CD1c-positive myeloid dendritic cell (primary cell): ENCODE measurements at regions not wholly inside any gene's neighbourhood (a gene's known extent, or its start where the extent isn't known, plus 50 kb on each side); places are given as distances from the start of the nearest gene placed in this dataset.

ENCODE experiments used
- DNase-seq: peaks from one replicate; pipeline ENCODE4 v3.0.0-alpha.2; 2016; ENCODE audit errors: extremely low spot score

DNA sequence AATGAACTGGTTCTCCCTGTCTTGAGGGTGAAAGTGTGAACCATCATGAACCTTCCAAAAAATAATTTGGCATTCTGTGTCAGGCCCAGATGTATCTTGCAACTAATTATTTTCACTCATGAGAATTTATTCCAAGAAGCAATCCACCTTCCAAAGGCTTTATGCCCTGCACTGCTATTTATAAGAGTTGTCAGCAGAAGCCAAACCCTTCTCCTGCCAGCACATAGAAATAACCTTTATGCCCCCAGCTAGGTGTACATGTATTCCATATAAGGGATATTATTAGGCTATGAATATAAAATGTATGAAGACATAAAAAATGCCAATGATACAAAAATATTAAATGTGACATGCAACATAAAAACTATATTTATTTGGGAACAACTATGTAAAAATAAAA lies 69.0 kb upstream of the GDF10 start:
- no peak for DNase-seq

DNA sequence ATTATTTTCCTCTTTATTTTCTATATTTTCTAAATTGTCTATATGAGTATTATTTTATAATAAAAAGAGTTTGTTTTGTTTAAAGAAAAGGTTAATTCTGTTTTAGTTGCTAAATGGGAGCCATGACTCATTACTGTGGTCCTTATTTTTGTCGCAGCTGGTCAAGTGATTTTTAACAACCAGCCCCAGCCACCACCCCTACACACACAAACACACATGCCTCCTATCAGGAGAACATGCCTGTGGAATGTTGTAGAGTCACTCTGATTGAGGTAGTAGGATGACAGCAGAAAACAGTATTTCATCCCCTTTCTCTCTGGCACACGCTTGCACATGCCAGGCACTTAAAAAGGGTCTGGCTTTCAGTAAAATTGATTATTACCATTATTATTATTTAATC lies 68.6 kb upstream of the GDF10 start:
- DNase-seq, result no peak

DNA sequence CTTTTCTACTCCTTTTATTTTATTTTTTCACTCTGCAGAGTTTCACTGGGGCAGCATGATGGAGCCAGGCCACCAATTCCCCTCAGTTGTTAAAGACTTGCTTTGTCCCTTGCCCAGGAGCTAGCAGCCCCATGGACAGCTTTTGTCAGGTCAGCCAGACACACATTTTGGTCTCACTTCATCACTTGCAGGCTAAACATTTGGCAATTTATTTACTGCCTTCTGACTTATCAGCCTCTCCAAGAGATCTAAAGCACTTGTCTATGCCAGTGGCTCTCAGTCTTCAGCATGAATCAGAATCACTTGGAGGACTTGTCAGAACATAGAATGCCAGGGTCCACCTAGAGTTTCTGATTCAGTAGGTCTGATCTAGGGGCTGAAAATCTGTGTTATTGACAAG lies 66.4 kb upstream of the GDF10 start:
- DNase-seq, result no peak

DNA sequence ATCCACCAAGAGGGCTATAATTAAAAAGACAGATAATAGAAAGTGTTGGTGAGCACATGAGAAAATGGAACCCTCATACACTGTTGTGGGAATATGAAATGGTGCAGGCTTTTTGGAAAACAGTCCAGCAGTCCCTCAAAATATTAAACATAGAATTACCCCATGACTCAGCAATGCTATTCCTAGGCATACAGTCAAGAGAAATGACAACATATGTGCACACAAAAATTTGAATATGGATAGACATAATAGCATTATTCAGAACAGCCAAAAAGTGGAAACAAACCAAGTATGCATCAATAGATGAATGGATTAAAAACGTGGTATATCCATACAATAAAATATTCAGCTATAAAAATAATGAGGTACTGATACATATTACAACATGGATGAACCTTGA lies 64.5 kb upstream of the GDF10 start:
- DNase-seq, result no peak

DNA sequence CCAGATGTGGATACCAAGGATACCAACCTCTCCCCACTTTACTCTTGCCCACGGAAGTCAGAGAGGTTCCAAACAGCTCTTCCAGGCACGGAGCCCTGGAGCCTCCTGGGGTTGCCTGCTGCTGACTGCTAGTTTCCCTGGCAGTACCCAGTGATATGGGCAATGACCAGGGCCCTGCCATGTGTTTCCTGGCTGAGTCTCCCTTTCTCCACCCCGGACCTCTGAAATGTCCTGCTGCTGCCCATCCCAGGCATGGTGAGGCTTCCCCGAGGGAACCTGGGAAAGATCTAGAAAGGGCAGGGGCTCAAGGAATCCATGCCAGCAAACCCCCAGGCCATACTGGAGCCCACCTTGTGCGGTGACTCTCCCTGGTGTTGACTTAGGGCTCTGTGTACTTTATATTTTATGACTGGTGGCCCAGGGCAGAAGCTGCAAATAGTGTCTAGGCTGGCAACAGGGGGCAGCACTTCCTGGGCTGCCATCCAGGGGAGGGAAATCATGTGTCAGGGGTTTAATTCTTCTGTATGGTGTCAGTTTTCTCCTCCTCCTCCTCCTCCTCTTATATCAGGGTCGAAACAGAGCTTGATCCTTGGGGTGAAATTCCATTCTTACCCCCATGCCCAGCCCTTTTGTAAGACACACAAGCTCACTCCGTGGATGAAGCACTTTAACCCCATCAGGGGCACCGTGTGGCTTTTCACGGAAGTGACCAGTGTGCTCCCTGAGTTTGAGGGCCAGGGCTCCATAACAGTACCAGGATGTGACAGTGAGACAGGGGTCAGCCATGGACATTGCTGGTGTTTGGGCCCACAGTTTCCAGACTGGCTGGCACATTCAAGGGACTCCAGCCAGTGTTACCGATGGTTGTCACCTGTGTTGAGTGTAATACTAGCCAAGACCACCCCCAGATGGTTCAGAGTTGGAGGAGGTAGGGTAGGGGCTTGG lies 62.4 kb upstream of the GDF10 start:
- no peak for DNase-seq

DNA sequence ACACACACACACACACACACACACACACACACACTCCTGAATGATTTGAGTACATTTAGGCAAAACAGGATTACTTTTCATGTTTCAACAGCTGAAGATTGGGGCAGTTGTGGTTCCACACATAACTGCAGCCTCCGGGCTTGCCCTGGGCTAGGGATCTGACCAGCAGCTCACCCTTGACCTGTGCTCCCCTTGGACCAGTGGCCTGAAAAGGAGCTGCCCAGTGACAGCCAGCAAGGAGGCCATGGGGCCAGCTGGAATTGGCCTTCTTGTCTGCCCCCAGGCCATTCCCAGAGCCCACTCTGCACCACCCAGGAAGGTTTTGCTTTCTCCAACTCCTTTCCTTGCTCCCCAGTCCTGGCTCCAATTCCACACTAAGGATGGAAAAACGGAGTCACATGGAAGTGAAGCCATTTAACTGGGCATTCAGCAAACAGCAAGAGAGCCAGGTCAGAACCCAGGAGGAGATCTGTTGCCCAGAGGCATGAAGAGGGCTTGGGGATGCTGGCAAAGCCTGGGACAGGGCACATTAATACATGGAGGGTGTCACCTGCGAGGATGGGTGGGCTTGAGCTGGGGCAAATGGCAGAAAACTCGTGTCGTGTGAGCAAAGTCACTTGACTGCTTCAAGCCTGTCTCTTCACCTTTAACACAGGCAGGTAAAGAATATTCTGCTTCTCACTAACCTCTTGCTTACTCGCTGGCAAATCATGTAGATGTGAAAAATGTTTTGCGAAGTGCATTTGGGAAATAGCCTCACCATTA lies 61.5 kb upstream of the GDF10 start:
- DNase-seq, result no peak

DNA sequence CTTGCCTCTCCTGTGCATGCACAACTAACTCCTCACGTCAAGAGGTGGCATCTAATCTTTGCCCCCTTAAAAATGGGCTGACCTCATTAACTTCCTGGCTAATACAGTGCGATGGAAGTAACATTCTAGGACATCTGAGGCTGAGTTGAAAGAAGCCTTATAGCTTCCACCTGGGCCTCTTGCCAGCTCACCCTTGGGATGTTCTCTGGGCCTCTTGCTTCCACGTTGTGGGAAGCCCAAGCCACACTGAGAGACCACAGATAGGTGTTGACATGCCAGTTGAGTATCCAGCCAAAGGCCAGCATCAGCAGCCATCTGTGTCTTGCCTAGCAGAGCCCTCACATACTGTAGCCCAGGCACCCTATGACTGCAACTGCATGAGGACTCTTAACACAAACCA lies 60.8 kb upstream of the GDF10 start:
- DNase-seq, result no peak

DNA sequence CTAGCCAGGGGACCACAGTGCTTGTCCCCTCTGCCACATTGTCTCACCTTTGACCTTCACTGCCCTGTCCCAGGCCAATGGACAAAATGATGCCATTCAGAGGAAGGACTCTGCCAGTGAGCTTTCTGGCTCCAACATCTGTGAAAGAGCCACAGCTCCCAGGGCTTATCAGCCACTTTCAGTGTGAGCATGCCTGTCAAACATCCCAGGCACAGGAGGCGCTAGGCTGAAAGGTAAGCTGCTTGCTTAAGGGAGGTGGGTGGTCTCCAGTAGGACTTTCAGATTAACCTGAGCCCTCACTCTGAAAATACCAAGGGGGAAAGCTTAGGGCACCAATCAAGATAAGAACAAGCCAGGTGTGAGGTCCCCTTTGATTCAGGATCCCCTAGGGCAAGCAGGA lies 59.8 kb upstream of the GDF10 start:
- no peak for DNase-seq

DNA sequence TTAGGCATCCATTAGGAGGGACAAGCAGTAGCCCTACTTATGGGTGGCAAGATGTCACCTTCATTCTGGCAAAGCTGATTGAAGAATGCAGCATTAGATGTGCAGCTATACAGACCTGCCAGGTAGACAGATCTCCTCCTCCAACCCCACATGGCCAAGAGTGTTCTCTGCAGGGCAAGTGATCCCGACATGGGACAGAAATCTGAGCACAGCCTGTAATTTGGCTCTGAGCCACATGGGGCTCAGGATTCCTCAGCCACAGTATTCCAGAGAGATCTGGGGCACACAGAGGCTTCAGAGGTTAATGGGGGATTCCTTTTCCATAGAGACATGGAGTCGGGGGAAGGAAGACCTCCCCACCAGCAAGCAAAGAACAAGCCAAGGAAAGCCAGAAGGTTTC lies 58.7 kb upstream of the GDF10 start:
- no peak for DNase-seq

DNA sequence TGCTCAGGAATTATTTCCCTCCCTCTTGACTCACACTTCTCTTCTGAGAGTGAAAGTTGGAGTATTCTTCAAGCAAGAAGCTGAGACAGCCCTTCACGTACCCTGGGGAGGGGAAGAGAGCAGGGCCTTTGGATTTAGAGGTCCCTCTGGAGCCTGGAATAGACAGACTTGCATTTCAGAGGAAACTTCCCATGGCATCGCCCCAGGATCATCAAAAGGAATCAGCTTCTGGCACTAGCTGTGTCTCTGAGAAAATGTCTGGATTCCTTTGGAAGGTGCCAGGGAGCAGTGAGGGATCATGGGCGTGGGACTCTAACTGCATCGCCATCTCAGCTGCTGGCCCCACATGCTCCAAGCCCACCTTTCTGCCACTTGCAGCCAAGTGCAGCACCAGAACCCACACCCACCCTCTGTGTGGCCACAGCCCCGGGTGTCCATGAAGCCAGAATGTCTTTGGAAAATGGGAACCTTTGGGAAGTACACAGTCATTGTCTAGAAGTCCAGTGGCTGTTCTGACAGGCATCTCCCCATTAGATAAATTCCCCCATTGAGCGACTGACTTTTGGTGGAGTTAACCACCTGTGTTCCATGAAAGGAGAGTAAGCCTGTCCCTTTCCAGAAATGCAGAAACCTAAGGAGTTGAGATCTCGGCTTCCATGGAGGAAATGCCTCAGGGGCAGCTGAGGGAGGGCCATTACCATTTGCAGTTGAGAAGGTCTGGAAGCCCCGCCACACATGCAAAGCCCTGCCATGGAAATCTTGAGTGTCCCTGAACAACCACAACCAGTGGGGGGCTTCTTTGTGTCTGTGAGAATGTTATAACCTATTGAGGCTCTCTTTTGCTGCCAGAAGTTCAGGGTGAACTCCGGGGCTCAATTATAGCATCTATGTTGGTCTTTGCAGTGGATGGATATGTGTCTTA lies 57.8 kb upstream of the GDF10 start:
- no peak for DNase-seq

DNA sequence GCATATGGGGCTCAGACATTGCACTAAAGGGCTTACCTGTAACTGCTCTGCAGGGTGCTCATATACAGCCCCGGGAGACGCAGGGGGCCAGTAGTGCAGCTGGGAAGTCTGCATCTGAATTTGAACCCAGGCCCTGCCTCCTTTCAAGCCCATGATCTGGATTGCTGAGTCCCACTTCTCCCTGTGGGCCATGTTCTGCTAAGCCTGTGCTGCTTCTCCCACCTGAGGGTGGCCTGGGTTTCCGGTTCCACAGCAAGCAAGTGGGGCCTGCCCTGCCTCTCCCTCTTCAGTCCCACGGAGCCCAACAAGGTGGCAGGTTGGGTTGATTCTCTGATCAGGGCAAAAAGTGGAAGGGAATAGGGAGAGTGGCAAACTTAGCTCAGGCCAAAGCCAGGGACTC lies 56.6 kb upstream of the GDF10 start:
- DNase-seq, result no peak

DNA sequence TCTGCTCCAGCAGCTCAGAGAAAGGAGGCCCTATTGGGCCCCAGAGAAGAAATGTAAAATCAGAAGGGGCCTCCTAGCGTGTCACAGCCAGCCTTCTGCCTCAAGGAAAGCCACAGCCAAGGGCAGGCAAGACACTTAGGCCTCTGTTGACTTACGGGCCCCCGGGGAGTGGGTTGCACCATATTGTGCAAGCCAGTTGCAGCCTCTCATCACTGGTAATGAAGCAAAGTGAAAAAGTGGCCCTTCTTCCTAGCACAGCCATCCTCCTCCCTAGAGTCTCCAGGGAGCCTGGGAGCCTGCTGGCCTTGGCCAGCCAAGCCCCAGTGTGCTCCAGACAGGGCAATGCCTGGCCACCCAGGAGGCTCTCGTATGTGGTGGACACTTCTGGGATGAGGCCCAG lies 56.2 kb upstream of the GDF10 start:
- no peak for DNase-seq

DNA sequence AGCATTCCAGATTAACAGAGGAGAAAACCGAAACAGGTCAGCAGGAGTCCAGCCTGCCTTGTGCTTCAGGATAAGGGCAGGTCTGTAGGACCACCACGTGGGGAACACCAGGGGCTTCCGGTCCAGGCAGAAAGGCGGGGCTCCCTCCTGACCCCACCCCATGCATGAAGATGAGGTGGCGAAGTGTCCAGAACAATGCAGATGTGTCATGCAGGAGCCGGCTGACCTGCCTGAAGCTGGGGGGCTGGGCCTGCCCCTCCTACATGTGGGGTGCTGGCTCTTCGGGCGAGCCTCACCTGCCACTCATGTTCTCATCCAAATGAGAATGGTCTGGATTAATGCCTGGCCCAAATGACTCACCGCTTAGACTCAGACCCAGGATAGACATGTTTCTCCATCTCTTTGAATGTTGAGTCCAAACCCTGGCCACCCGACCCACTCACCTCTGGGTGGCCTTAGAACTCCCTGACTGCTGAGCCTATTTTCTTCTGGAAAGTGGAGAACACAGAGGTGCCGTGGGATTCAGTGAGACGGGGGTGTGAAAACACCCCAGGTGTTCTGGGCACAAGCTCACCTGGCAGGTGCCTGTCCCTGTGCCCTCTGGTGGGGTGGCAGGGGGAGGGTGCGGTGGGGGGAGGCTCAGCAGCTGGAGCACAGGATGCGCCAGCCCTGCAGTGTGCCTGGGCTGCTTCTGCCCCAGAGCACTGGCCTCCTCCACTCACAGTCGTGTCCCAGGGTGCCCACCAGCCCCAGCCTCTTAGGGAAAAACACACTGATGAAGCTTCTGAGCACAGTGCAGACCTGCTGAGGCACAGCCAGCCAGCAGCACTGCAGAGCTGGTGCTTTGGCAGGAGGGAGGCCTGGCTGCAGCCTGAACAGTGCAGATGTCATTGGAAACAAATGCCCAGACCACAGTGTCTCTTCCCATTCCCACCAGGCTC lies 55.2 kb upstream of the GDF10 start:
- no peak for DNase-seq

DNA sequence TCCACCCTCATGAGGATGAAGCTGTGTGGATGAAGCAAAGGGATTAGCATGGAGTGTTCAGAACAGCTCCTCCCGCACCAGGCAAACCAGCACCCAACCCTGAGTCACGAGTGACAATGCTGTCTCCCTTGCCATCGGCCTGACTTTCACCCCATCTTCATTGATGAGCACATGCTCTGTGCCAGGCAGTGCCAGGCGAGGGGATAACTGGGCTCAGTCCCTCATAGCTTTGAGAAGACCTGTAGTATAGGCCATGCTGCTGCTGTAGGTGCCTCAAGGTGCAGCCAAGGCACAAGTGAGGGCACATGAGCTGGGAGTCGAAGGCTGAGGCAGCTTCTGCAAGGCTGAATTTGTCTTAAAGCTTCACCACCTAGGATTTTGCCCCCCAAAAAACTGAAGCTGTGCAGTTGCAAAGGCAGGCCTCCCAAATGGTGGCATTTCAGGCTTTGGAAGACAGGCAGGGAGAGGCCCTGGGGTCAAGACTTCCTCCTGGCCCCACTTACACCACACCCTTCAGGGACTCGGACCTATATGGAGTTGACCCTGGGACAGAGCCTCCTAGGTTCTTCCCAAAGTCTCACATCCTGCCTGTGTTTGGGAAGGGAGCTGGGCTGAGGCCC lies 54.2 kb upstream of the GDF10 start:
- no peak for DNase-seq

DNA sequence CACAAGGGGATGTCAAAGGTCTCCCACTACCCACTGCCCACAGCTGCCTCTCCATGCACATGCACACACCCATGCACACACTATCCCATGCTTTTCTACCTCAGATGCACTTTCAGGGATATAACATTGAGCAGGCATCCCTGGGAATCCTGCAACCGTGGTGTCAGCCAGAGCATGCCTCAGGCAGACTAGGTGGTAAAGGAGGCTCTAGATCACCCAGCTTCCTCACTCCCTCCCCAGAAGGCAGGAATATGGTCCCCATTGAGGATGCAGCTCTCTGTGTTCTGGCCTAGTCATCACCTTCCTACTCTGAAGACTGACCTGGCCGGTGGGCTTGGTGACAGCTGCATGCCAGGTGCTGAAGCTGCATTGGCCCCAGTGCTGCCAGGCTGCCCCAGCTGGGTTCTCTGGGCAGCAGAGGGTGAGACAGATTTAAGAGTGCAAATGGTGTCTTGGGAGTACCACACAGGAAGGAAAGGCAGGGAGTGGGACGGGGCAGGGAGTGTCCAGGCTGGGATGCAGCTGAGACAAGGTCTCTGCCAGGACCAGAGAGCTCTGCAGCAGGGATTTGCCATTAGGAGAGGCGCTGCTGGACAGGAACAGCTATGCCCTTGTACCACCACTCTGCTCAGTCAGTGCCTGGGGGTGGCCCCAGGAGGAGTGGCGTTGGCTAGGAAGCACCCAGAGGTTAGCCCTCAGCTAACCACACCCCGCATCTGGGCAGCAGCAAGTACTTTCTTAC lies 53.4 kb upstream of the GDF10 start:
- DNase-seq, result no peak

DNA sequence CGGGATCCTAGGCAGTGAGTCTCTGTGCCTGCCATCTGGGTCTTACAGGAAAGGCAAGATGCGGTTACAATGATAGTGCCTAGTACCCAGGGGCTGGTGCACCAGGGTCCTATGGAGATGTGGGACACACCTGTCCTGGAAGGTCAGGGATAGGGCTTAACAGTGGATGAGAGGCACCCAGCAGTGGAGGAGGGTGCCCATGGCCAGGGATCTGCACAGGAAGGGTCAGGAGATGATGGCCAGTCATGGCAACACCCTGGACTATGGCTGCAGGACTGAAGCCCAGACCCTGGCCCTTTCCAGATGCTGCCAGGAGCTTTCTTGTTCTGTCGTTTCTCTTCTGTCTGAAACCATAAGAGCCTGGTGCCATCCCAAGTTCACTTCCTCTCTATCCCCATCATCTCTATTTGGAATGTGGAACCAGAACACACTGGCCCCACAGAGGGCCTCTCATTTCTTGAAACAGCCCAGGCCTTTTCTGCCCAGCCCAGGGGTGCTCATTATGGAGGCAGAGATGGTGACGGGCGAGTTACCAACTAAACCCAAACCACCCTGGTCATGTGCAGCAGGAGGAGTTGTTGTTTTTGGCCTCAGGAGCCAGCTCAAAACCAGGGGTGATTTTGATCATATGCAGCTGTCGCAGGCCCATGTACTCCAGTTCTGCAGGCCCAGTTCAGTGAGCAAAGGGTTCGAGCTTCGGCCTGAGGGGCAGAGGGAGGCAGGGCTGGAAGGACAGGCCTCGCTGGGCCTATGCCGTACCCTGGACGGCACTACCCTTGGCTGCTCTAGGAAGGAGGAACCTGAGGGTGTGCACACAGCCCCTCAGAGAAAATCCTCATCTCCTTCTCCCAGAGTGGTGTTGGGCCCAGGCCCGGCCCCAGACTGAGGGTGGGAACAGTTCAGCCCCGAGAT lies 52.6 kb upstream of the GDF10 start:
- no peak for DNase-seq

DNA sequence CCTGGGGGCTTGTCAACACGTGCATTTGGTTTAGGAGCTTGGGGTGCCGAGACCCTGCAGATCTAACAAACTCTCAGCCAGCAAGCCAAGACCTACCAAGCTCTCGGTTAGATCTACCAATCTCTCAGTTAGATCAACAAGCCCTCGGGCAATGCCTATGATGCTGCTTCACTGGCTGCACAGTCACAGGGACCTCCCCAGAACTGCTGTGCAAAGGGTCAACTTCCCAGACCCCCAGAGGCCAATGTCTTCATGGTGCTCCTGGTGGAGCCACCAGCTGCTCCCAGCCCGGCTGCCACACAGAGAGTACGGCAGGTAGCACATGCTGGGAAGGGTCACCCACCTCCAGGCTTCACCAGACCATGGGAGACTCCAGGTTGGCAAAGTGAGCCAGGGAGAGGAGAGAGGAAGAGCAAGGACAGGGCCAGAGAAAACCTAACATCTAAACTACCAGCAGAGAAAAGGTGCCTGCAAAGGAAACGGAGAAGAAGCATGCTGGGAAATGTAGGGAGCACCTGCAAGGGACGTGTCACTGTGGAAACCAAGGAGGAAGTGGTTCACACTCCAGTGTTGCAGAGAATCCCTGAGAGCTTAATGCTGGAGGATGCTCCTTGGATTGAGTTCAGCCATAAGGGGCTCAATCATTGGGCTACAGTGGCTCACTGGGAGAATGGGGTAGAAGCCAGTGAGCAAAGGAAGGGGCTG lies 51.5 kb upstream of the GDF10 start:
- no peak for DNase-seq

DNA sequence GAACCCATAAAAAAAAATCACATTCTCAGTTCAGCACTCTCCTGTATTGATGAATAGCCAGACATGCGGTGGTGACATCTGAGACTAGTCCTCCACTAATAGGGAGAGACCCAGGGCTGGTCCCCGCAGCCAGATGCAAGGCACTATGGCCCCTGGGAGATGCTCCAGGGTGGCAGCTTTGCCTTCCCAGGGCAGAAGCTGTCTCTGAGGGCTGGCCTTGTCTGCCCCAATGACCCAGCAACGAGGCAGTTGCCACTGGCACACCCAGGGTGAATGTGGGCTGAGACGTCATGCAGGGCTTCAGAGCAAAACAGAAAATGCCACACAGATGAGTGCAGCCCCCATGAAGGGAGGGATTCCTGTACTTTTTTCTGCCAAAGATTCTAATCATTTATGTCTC lies 50.1 kb upstream of the GDF10 start:
- DNase-seq, result no peak
